Thyroid gland (tissue), 4 donors: ENCODE measurements at regions not wholly inside any gene's neighbourhood (a gene's known extent, or its start where the extent isn't known, plus 50 kb on each side); places are given as distances from the start of the nearest gene placed in this dataset.

Source experiments
- POLR2A ChIP-seq, 2 donors: fragments of 450-650 bp; IDR thresholded peaks; one replicate each; pipeline ENCODE4 v1.6.1; 2017; ENCODE audit warnings: antibody characterized with exemption in 2 of 2, mild to moderate bottlenecking in 2 of 2, moderate library complexity in 1 of 2
- TF ChIP-seq, protein P1 (sequence below), 6 experiments: fragments of 200-600 bp in 3 of 6; fragments of 450-650 bp in 3 of 6; sonication (generic) in 3 of 6; IDR thresholded peaks; one replicate each; pipeline ENCODE4 v1.5.1; 2016 to 2019; ENCODE audit warnings: antibody characterized with exemption in 6 of 6, mild to moderate bottlenecking in 2 of 6, inconsistent platforms in 1 of 6, moderate library complexity in 1 of 6

DNA sequence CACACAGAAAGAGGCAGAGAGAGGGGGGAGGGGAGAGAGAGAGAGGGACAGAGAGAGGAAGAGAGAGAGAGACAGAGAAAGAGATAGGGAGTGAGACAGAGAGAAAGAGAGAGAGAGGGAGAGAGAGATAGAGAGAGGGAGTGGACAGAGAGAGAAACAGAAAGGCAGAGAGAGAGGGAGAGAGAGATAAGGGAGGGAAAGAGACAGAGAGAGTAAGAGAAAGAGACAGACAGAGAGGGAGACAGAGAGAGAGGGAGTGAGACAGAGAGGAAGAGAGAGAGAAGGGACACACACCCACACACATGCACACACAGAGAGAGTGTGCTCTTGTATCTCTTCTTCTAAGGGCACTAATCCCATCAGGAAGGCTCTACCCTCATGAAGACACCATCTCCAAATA, 103.2 kb upstream of the ESRRB start:
- TF ChIP-seq, protein P1, sequence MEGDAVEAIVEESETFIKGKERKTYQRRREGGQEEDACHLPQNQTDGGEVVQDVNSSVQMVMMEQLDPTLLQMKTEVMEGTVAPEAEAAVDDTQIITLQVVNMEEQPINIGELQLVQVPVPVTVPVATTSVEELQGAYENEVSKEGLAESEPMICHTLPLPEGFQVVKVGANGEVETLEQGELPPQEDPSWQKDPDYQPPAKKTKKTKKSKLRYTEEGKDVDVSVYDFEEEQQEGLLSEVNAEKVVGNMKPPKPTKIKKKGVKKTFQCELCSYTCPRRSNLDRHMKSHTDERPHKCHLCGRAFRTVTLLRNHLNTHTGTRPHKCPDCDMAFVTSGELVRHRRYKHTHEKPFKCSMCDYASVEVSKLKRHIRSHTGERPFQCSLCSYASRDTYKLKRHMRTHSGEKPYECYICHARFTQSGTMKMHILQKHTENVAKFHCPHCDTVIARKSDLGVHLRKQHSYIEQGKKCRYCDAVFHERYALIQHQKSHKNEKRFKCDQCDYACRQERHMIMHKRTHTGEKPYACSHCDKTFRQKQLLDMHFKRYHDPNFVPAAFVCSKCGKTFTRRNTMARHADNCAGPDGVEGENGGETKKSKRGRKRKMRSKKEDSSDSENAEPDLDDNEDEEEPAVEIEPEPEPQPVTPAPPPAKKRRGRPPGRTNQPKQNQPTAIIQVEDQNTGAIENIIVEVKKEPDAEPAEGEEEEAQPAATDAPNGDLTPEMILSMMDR (IDR thresholded peaks at IDR 0.05): no peak
- TF ChIP-seq POLR2A (IDR thresholded peaks at IDR 0.05): no peak
